Fibroblast of lung (primary cell): ENCODE measurements at regions not wholly inside any gene's neighbourhood (a gene's known extent, or its start where the extent isn't known, plus 50 kb on each side); places are given as distances from the start of the nearest gene placed in this dataset.

Experiments used
- DNase-seq, 2 donors: peaks; one replicate each; pipeline versions ENCODE4 v3.0.0 to v3.0.0-alpha.2; 2010; ENCODE audit warnings: low read depth in 2 of 2
- H2AFZ ChIP-seq: 2 replicates; pipeline ENCODE4 v1.5.1; 2012; ENCODE audit warnings: low read length, control low read depth, inconsistent platforms
- H3K27ac ChIP-seq: 2 replicates; pipeline ENCODE4 v1.5.1; 2011; ENCODE audit warnings: low read length, control low read depth; ENCODE audit not compliant: insufficient read depth
- H3K27me3 ChIP-seq: 2 replicates; pipeline ENCODE4 v1.5.1; 2011; ENCODE audit warnings: mild to moderate bottlenecking, low read length; ENCODE audit not compliant: control insufficient read depth, insufficient read depth
- H3K36me3 ChIP-seq: 2 replicates; pipeline ENCODE4 v1.5.1; 2011; ENCODE audit warnings: low read length; ENCODE audit not compliant: control insufficient read depth, insufficient read depth
- H3K4me1 ChIP-seq: 2 replicates; pipeline ENCODE4 v1.5.1; 2011; ENCODE audit warnings: low read length; ENCODE audit not compliant: control insufficient read depth, insufficient read depth; ENCODE audit errors: extremely low read depth
- H3K4me2 ChIP-seq: 2 replicates; pipeline ENCODE4 v1.5.1; 2011; ENCODE audit warnings: low read length, control low read depth; ENCODE audit not compliant: insufficient read depth; ENCODE audit errors: extremely low read depth
- H3K4me3 ChIP-seq, 4 experiments: fragments of 200-600 bp in 1 of 4; sonication (generic) in 1 of 4; replicated peaks in 1 of 4; 2 replicates each; pipeline ENCODE4 v1.5.1; 2011 to 2016; ENCODE audit warnings: low read length in 4 of 4, low read depth in 3 of 4, mild to moderate bottlenecking in 3 of 4, control low read depth in 2 of 4, inconsistent platforms in 1 of 4, mixed read lengths in 1 of 4; ENCODE audit not compliant: insufficient read depth in 1 of 4; ENCODE audit errors: control extremely low read depth in 1 of 4
- H3K79me2 ChIP-seq: 2 replicates; pipeline ENCODE4 v1.5.1; 2012; ENCODE audit warnings: mild to moderate bottlenecking, low read length, inconsistent platforms; ENCODE audit not compliant: control insufficient read depth, insufficient read depth
- H3K9ac ChIP-seq: 2 replicates; pipeline ENCODE4 v1.5.1; 2011; ENCODE audit warnings: mild to moderate bottlenecking, low read length, control low read depth; ENCODE audit not compliant: insufficient read depth
- H3K9me3 ChIP-seq: 2 replicates; pipeline ENCODE4 v1.5.1; 2012; ENCODE audit warnings: low read depth, low read length; ENCODE audit not compliant: control insufficient read depth, insufficient read depth
- H4K20me1 ChIP-seq: 2 replicates; pipeline ENCODE4 v1.5.1; 2011; ENCODE audit warnings: low read length; ENCODE audit not compliant: control insufficient read depth, insufficient read depth; ENCODE audit errors: extremely low read depth
- EZH2 ChIP-seq: IDR thresholded peaks from 2 replicates; pipeline ENCODE4 v1.5.1; 2012; ENCODE audit warnings: low read length, control low read depth, mild to moderate bottlenecking; ENCODE audit errors: missing control alignments
- TF ChIP-seq, protein P1 (sequence below), 2 donors: IDR thresholded peaks in 1 of 2; conservative IDR thresholded peaks in 1 of 2; 1 replicate in 1 of 2; 2 replicates in 1 of 2; pipeline ENCODE4 v1.5.1; 2011 to 2012; ENCODE audit warnings: low read length in 2 of 2, control low read depth in 1 of 2, inconsistent platforms in 1 of 2, low read depth in 1 of 2, mild to moderate bottlenecking in 1 of 2

DNA sequence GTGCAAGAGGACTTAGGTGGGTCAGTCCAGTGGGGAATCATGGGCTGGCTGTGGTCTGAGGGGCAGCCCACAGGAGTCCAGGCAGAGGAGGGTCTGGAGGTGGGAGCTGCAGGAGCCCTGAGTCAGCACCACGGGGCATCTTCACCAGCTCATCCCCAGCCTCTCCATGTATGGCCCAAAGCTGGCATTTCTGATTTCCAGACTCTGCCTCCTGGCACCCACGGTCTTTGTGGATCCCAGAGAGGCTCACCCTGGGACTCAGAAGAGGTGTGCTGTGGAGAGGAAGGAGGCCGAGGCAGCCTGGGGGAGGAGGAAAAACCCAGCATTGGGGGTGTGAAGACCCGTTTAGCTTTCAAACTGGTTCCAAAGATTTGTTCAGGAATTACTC lies 64.5 kb upstream of the KLF13 start:
- no peak overlapping the region for H2AFZ ChIP-seq
- no peak for DNase-seq
- H3K79me2 ChIP-seq: no peaks in the 10 kb centered on the region
- H4K20me1 ChIP-seq: no peaks in the 10 kb centered on the region
- no peak overlapping the region for H3K27ac ChIP-seq
- H3K36me3 ChIP-seq: no peaks in the 10 kb centered on the region
- H3K4me2 ChIP-seq: no peak overlapping the region
- TF ChIP-seq EZH2: no peak
- TF ChIP-seq, protein P1, sequence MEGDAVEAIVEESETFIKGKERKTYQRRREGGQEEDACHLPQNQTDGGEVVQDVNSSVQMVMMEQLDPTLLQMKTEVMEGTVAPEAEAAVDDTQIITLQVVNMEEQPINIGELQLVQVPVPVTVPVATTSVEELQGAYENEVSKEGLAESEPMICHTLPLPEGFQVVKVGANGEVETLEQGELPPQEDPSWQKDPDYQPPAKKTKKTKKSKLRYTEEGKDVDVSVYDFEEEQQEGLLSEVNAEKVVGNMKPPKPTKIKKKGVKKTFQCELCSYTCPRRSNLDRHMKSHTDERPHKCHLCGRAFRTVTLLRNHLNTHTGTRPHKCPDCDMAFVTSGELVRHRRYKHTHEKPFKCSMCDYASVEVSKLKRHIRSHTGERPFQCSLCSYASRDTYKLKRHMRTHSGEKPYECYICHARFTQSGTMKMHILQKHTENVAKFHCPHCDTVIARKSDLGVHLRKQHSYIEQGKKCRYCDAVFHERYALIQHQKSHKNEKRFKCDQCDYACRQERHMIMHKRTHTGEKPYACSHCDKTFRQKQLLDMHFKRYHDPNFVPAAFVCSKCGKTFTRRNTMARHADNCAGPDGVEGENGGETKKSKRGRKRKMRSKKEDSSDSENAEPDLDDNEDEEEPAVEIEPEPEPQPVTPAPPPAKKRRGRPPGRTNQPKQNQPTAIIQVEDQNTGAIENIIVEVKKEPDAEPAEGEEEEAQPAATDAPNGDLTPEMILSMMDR (conservative IDR thresholded peaks at IDR 0.05 in 1 of 2, IDR thresholded peaks at IDR 0.05 in 1 of 2; ENCODE audit: low read depth in 1 of 2, low read length in 2 of 2): no peak
- no peak overlapping the region for H3K9ac ChIP-seq
- H3K9me3 ChIP-seq: no peaks in the 10 kb centered on the region
- no peaks in the 10 kb centered on the region for H3K27me3 ChIP-seq
- no peaks in the 10 kb centered on the region for H3K4me1 ChIP-seq
- no peak overlapping the region for H3K4me3 ChIP-seq

GRCh38 chr15:31262901-31263671 lies 63.5 kb upstream of the KLF13 start:
- no peaks in the 10 kb centered on the region for H3K4me1 ChIP-seq
- H3K27ac ChIP-seq: no peak overlapping the region
- H3K27me3 ChIP-seq: no peaks in the 10 kb centered on the region
- no peak overlapping the region for H3K4me2 ChIP-seq
- no peak overlapping the region for H2AFZ ChIP-seq
- H3K9me3 ChIP-seq: no peaks in the 10 kb centered on the region
- no peak overlapping the region for H3K9ac ChIP-seq
- no peaks in the 10 kb centered on the region for H3K79me2 ChIP-seq
- H4K20me1 ChIP-seq: no peaks in the 10 kb centered on the region
- no peaks in the 10 kb centered on the region for H3K36me3 ChIP-seq
- TF ChIP-seq EZH2: no peak
- TF ChIP-seq, protein P1 (conservative IDR thresholded peaks at IDR 0.05 in 1 of 2, IDR thresholded peaks at IDR 0.05 in 1 of 2; ENCODE audit: low read depth in 1 of 2, low read length in 2 of 2): no peak
- no peak overlapping the region for H3K4me3 ChIP-seq
- DNase-seq: peak; percentile 21 to 29

GRCh38 chr15:31263751-31264558 lies 62.7 kb upstream of the KLF13 start:
- no peak for DNase-seq
- no peak overlapping the region for H2AFZ ChIP-seq
- TF ChIP-seq, protein P1 (conservative IDR thresholded peaks at IDR 0.05 in 1 of 2, IDR thresholded peaks at IDR 0.05 in 1 of 2; ENCODE audit: low read depth in 1 of 2, low read length in 2 of 2): no peak
- no peak for TF ChIP-seq EZH2

More at GRCh38 chr15:31263751-31264558, 62.7 kb upstream of the KLF13 start:
- Histone ChIP-seq H3K27me3 (no peaks in the 10 kb centered on the region), H3K4me3 (no peak overlapping the region), H3K9me3 (no peaks in the 10 kb centered on the region), H3K4me1 (no peaks in the 10 kb centered on the region), H3K79me2 (no peaks in the 10 kb centered on the region), H3K4me2 (no peak overlapping the region), H3K27ac (no peak overlapping the region), H3K9ac (no peak overlapping the region), H4K20me1 (no peaks in the 10 kb centered on the region), H3K36me3 (no peaks in the 10 kb centered on the region)
